GM12872 (cell line): ENCODE measurements at regions not wholly inside any gene's neighbourhood (a gene's known extent, or its start where the extent isn't known, plus 50 kb on each side); places are given as distances from the start of the nearest gene placed in this dataset.

Experiments used
- TF ChIP-seq, protein P1 (sequence below): IDR thresholded peaks from 3 replicates; pipeline ENCODE4 v1.5.1; 2011; ENCODE audit warnings: low read depth, mild to moderate bottlenecking, low read length, moderate library complexity; ENCODE audit not compliant: insufficient read depth

DNA sequence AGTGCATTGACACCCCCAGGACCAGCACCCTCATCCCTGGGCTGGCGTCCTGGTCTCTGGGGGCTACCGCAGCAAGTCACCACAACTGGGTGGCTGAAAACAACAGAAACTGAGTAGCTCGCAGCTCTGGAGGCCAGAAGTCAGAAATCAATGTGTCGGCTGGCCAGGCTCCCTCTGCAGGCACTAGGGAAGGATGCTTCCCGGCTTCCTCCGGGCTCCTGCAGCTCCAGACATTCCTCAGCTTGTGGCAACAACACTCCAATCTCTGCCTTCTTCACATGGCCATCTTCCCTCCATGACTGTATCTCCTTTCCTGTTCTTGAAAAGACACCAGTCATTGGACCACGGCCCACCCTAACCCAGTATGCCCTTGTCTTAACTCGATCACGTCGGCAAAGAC lies 224.2 kb downstream of the NPHP4 start:
- TF ChIP-seq, protein P1, sequence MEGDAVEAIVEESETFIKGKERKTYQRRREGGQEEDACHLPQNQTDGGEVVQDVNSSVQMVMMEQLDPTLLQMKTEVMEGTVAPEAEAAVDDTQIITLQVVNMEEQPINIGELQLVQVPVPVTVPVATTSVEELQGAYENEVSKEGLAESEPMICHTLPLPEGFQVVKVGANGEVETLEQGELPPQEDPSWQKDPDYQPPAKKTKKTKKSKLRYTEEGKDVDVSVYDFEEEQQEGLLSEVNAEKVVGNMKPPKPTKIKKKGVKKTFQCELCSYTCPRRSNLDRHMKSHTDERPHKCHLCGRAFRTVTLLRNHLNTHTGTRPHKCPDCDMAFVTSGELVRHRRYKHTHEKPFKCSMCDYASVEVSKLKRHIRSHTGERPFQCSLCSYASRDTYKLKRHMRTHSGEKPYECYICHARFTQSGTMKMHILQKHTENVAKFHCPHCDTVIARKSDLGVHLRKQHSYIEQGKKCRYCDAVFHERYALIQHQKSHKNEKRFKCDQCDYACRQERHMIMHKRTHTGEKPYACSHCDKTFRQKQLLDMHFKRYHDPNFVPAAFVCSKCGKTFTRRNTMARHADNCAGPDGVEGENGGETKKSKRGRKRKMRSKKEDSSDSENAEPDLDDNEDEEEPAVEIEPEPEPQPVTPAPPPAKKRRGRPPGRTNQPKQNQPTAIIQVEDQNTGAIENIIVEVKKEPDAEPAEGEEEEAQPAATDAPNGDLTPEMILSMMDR, result no peak

DNA sequence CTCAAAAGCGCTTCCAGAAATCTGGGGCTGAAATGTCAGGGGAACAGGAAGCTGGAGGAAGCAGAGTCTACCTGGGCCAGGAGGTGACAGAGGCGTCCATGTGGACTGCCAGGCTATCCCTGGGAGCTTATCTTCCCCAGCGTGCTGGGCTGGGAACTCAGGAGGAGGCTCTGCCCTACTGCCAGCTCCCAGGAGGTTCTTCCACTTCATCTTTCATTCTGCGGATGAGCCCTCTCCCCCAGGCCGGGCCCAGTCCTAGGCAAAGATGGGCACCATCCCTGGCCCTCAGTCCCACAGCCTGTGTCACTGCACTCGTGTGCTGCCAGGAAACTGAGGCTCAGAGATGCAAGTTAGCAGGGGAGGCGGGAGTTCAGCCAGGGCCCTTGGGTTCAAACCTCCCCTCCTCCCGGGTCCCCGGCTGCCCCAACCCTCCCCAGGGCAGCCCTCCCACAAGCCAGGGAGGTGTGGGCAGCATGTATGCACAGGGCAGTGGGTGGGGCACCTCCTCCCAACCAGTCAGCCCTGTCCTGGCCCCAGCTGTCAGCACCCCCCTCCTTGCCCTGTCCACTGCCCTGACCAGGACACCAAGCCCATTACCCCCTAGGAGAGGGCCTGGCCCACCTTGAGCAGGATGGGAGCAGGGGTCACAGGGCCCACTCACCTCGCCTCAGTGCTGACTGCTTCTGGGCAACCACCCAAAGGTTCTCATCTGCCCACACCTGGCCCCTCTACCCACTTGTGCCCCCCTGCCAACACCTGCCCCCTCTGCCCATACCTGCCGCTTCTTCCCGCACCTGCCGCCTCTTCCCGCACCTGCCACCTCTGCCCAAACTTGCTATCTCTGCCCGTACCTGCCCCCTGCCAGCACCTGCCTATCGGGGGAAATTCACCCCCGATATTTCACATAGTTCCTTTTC lies 226.0 kb downstream of the NPHP4 start:
- TF ChIP-seq, protein P1, result no peak

DNA sequence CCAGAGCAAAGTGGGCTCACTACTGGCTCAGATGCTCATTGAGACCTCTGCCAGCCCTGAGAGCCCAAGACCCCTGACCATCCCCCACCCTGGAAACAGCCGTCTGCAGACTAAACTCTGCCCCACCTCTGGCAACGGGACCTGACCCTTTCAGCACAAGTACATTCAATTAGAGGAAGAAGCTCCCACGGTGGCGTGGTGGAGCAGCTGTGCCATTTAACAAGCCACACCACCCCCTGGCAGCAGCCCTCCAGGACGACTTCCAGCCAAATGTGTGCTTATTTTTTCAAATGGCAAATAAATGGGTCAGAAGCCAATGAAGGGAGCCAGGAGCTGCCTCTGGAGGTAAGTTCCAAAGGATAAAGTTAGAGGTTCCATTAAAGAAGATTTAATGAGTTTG lies 226.7 kb downstream of the NPHP4 start:
- TF ChIP-seq, protein P1, result no peak

DNA sequence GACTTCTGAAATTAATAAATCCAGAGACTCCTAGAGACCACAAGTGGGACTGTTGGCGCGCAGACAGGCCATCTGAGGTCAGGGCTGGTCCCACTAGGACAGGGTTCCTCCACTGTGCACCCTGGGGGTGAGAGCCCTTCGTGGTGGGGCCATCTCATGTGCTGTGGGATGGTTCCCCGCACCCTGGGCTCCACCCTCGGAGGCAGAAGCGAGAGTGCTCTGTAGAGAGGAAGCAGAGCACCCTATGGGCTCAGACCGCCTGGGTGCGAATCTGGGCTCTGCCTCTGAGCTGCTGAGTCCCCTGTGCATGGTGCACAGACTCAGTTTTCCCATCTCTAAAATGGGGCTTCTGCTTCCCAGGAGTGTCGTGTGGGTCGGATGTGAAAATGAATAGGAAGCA lies 227.3 kb downstream of the NPHP4 start:
- TF ChIP-seq, protein P1, result no peak

DNA sequence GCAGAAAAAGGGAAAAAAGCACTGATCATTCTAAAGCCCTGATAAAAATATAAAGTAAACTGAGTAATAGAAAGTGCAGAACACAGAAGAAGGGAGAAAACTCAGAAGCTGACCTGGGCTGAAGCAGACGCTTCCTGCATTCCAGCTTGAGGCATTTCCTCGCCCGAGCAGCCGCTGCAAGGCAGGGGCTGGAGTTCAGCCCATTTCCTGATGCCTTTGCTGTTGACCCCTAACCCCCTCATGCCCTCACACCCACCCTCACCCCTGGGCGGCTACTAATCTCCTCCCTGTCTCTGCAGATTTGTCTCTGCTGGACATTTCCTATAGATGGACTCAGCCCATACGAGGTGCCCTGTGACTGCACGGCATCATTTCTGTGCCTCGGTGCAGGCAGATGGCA lies 227.8 kb downstream of the NPHP4 start:
- TF ChIP-seq, protein P1, result no peak

DNA sequence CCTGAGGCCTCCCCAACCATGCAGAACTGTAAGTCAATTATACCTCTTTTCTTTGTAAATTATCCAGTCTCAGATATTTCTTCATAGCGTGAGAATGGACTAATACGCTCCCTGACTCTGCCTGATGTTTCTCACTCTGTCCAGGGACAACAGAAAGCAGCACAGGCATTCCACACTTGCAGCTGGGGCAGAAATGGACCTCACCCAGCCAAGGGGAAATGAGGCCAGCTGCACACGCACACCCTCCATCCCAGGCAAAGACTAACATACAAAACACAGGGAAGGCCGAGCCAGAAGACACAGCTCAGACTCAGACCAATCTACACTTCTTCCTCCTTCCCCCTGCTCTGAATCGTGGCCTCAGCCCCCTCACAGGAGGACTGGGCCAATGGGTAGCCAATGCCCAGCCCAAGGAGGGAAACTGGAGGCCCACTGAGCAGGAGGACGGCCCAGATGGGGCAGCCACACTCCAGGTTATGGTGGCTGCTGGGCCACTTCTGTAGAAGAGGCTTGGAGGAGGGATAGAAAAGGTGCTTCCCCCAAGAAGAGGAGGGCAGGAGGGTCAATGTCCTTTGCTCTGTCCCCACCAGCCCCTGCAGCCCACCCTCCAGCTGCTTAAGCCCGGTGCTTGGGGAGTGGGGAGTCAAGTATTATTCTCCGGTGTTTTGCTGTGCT lies 228.4 kb downstream of the NPHP4 start:
- TF ChIP-seq, protein P1, result no peak

DNA sequence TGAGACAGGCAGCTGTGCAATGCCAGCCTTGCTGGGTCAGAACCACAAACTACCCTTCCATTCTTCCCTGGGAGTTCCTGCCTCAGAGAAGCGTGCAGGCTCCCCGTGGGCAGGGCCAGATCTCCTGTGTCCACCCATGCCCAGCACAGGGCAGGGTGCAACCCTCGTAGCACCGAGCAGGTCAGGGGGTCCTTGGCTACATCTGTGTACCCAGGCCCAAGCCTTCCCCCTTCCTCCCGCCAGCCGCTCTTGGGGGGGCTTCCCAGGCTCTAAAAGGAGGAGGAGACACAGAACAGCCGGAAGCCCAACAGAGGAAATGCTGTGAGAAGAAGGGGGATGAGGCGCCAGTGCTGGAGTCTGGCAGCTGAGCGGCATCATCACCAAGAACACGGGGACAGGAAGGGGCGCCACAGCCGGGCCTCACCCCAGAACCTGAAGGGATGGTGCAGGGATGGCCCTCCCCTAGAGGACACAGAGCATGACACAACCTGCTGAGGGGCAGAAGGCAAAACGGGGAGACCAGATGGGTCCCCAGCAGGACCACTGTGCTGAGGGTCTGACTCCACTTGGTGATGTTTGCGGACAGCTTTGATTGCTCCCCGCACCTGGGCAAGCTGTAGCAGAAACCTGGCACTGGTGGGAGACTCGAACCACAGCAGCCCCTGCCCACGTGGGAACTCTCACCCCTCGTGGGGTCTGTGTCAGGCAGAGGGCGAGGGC lies 233.2 kb downstream of the NPHP4 start:
- TF ChIP-seq, protein P1, result no peak
